Superior temporal gyrus (tissue), 1 donor: ENCODE measurements at regions not wholly inside any gene's neighbourhood (a gene's known extent, or its start where the extent isn't known, plus 50 kb on each side); places are given as distances from the start of the nearest gene placed in this dataset.

Experiments
- DNase-seq: peaks from one replicate; pipeline ENCODE4 v3.0.0-alpha.2; 2016; ENCODE audit errors: extremely low spot score

GRCh38 chr6:121816906-121817540 lies 381.6 kb downstream of the GJA1 start:
- no peak for DNase-seq

GRCh38 chr6:121823437-121823851 lies 388.0 kb downstream of the GJA1 start:
- DNase-seq = no peak

- DNase-seq = no peak
Observed at GRCh38 chr6:121826156-121826810, 390.8 kb downstream of the GJA1 start.

DNA sequence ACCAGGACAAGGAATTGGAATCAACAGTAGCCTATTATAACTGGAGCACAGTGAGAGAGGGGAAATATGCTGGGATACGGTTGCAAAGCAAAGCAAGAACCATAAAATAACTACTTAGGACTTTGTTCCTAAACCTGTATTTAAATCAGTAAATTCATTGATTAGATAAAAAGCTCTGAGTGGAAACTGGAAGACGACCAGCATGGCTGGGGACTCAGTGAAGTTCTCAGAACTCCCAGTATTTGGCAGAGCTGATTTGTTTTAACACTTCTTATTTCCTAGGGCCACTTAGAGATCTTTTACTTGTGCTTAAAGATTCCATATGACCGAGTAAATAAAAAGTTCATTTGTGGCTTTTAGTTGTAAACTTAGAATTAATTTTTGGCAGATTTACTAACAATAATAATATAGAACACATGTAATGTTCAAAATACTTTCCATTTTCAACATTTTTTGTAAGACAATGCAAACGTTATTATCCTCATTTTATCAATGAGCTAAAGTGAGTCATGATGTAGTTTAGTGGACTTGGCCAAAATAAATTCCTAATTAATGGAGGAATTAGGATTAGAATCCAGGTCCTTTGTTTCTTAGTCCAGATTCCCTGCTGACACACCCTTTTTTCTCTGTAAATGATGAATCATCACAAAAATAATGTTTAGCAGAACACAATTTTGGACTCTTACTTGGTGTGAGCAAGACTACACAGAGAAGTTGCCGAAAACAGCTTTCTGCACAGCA lies 392.9 kb downstream of the GJA1 start:
- no peak for DNase-seq

GRCh38 chr6:121830736-121831135 lies 395.3 kb downstream of the GJA1 start:
- no peak for DNase-seq

- no peak for DNase-seq
Observed at GRCh38 chr6:121835662-121836061, 400.2 kb downstream of the GJA1 start.

- DNase-seq = no peak
Observed at GRCh38 chr6:121837545-121838229, 402.2 kb downstream of the GJA1 start.

- DNase-seq = no peak
Observed at GRCh38 chr6:121838842-121839241, 403.4 kb downstream of the GJA1 start.

DNA sequence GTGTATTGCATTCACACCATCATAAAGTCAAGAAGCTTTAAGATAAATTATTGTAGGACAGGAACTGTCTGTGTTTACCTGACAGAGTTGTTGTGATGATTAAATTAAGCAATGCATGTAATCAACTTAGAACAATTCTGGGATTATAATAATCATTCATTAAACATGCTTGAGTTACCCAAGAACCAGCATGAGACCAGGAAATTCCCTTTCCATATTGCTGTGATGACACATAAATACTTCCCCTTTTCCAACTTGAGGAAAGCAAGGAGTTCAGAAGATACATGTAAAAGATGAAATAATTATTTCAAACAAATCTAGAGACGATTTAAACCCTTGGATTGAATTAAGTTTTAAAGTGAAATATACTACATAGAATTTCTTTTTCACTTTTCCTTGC lies 404.4 kb downstream of the GJA1 start:
- DNase-seq = no peak

GRCh38 chr6:121844898-121845297 lies 409.5 kb downstream of the GJA1 start:
- DNase-seq = no peak

DNA sequence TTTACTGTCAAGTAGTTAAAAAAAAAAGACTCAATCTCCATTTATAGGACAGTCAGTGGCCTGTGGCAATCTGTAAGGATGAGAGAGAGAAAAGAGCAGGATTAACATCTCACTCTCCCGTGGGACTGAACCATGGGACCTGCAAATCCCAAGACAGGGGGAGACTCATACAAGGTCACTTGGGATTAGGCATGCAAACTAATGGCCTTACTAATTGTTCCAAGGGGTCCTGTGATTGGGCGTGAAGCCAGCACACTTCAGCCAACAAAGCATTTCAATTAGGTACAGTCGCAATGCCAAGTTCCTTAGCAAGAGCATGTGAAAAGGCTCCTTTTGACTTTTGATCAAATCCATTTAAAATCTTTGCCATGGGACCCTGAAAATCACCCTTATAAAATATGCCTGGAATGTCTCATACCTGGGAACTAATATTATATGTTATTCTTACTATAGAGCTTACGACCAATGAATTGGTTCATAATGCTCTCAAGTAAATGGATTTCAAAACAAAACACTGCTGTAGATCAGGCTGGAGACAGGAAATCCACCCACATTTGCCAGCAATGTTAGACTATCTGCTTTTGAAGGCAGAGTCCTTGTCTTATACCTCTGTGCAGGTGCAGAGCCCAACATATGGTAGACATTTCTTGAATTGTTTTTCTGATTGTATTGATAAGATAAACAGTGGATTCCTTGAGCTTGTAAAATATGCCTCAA lies 412.5 kb downstream of the GJA1 start:
- no peak for DNase-seq

DNA sequence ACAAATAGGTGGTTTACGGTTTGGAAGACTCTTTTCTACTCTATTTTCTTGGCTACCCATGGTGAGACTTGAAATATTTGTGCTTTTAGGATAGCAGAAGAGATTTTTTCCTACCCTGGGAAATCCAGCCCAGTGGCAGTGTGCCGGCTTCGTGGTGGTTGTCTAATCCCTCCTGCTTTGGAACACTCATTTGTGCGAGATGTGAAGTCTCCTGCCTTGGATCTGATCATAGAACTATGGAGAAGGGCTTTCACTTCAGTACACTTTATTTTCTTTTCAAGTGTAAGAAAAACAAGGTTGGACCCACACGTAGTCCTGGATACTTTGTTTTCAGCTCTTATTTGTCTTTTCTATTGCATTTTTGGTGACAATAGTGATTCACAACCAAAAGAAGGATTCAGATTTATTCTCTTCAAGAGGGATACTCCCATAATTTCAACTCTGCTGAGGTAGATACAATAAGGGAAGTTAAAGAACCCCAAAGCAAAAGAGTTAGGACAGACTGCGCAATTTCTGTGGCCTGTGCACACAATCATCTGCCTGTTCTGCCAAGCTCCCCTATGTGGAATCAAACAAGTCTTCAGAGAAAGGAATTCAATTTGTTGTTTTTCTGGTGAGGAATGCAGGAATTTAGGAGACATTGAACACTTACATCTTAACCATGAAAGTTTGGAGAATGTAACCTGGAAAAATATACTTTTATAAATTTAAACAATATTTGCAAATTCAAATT lies 413.2 kb downstream of the GJA1 start:
- DNase-seq = no peak

DNA sequence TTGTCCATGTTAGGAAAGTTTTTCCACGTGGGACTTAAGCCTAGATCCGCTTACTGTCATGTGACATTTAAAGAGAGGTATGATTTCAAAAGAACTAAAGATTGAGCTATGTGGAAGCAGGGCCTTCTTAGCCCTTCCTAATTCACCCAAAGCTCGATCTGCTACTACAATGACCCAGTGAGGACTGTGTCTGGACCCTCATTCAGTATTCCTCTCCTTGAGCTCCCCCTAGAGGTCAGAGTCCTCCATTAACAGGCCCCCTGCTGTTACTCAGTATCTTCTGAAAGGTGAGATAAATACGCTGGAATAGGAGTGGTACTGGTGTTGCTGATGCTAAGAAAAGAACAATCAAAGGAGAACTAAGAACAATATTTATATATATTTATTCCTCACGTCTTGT lies 414.0 kb downstream of the GJA1 start:
- peak; percentile 47 for DNase-seq

- DNase-seq = no peak
Observed at GRCh38 chr6:121851056-121851455, 415.6 kb downstream of the GJA1 start.

GRCh38 chr6:121853686-121854085 lies 418.2 kb downstream of the GJA1 start:
- DNase-seq = no peak

DNA sequence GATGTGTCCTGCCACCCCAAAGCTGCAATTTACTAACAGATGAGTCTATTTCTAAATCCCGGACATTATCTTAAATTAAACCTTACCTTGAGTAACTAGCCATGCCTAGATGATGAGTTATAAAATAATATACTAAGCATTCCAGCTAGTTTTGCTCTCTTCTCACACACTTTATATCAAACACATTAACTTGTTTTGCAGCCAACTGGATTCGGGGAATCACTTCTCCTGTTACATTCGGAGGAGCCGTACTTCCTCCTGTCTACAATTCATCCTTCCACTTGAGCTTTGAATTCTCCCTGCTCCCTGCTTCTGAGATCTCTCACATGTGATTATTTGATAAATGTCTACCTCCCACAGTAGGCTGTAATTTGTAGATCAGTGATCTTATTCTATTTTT lies 420.1 kb downstream of the GJA1 start:
- no peak for DNase-seq

- DNase-seq = no peak
Observed at GRCh38 chr6:121856296-121856695, 420.9 kb downstream of the GJA1 start.

- no peak for DNase-seq
Observed at GRCh38 chr6:121857551-121857950, 422.1 kb downstream of the GJA1 start.

DNA sequence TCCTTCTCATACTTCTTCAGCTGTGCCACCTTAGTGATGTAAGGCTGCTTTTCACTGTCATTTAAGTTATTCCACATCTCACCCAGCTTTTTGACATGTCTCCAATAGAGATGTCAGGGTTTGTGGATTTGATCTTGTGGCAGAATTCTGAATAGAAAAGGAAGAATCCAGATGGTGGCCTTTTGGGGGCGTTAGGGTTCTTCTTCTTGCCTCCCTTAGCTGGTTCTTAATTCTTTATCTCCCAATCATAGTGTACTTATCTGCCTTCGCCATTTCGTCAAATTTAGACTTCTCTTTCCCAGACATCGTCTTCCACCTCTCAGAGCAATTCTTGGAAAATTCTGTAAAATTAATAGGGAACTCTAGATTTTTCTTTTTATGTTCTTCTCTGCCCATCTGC lies 422.9 kb downstream of the GJA1 start:
- DNase-seq = no peak

- no peak for DNase-seq
Observed at GRCh38 chr6:121858986-121859385, 423.5 kb downstream of the GJA1 start.

GRCh38 chr6:121865811-121866210 lies 430.4 kb downstream of the GJA1 start:
- no peak for DNase-seq
